Ishikawa (cell line): ENCODE measurements at regions not wholly inside any gene's neighbourhood (a gene's known extent, or its start where the extent isn't known, plus 50 kb on each side); places are given as distances from the start of the nearest gene placed in this dataset.

Experiments
- CEBPB ChIP-seq: IDR thresholded peaks from 2 replicates; pipeline ENCODE4 v1.6.1; 2012
- CREB1 ChIP-seq: IDR thresholded peaks from 2 replicates; pipeline ENCODE4 v1.6.1; 2012; ENCODE audit warnings: low read depth
- EGR1 ChIP-seq: IDR thresholded peaks from 2 replicates; pipeline ENCODE4 v1.6.1; 2012
- EP300 ChIP-seq: IDR thresholded peaks from 2 replicates; pipeline ENCODE4 v1.6.1; 2012; ENCODE audit warnings: borderline replicate concordance
- FOXM1 ChIP-seq: IDR thresholded peaks from 2 replicates; pipeline ENCODE4 v1.6.1; 2012; ENCODE audit warnings: low read depth, borderline replicate concordance
- NFIC ChIP-seq: IDR thresholded peaks from 2 replicates; pipeline ENCODE4 v1.6.1; 2012
- RAD21 ChIP-seq: IDR thresholded peaks from 2 replicates; pipeline ENCODE4 v1.6.1; 2012; ENCODE audit warnings: low read depth
- TAF1 ChIP-seq: IDR thresholded peaks from 2 replicates; pipeline ENCODE4 v1.6.1; 2012; ENCODE audit warnings: low read depth, mild to moderate bottlenecking
- TCF12 ChIP-seq: IDR thresholded peaks from 2 replicates; pipeline ENCODE4 v1.6.1; 2012; ENCODE audit warnings: low read depth
- TEAD4 ChIP-seq: IDR thresholded peaks from 2 replicates; pipeline ENCODE4 v1.6.1; 2012
- YY1 ChIP-seq: IDR thresholded peaks from 2 replicates; pipeline ENCODE4 v1.6.1; 2012; ENCODE audit warnings: low read depth
- ZBTB7A ChIP-seq: IDR thresholded peaks from 2 replicates; pipeline ENCODE4 v1.6.1; 2012; ENCODE audit warnings: low read depth
- TF ChIP-seq, protein P1 (sequence below): IDR thresholded peaks from 2 replicates; pipeline ENCODE4 v1.6.1; 2012; ENCODE audit warnings: low read depth, mild to moderate bottlenecking
- TF ChIP-seq, protein P2 (sequence below): IDR thresholded peaks from 2 replicates; pipeline ENCODE4 v1.6.1; 2012
- TF ChIP-seq, protein P3 (sequence below): IDR thresholded peaks from 2 replicates; pipeline ENCODE4 v1.6.1; 2012

DNA sequence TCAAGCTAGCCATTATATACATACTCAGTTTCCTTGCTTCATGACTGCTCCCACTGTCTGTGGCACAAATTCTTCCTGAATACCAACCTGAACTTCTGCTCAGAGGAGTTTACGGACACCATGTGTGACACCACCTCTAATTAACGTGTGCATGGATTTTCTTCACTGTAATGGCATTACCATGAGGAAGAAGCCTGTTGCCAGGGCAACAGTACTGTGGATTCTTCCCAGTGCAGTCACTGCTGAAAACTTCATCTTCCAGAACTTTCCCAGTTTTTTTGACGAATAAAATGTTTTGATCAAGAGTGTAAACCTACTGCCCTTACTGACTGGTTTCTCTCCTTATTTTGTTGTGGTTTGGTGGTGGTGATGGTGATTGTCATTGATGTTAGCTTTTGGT lies 444.3 kb upstream of the NRSN1 start:
- TF ChIP-seq, protein P1, sequence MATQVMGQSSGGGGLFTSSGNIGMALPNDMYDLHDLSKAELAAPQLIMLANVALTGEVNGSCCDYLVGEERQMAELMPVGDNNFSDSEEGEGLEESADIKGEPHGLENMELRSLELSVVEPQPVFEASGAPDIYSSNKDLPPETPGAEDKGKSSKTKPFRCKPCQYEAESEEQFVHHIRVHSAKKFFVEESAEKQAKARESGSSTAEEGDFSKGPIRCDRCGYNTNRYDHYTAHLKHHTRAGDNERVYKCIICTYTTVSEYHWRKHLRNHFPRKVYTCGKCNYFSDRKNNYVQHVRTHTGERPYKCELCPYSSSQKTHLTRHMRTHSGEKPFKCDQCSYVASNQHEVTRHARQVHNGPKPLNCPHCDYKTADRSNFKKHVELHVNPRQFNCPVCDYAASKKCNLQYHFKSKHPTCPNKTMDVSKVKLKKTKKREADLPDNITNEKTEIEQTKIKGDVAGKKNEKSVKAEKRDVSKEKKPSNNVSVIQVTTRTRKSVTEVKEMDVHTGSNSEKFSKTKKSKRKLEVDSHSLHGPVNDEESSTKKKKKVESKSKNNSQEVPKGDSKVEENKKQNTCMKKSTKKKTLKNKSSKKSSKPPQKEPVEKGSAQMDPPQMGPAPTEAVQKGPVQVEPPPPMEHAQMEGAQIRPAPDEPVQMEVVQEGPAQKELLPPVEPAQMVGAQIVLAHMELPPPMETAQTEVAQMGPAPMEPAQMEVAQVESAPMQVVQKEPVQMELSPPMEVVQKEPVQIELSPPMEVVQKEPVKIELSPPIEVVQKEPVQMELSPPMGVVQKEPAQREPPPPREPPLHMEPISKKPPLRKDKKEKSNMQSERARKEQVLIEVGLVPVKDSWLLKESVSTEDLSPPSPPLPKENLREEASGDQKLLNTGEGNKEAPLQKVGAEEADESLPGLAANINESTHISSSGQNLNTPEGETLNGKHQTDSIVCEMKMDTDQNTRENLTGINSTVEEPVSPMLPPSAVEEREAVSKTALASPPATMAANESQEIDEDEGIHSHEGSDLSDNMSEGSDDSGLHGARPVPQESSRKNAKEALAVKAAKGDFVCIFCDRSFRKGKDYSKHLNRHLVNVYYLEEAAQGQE: no peak
- no peak for TF ChIP-seq TEAD4

DNA sequence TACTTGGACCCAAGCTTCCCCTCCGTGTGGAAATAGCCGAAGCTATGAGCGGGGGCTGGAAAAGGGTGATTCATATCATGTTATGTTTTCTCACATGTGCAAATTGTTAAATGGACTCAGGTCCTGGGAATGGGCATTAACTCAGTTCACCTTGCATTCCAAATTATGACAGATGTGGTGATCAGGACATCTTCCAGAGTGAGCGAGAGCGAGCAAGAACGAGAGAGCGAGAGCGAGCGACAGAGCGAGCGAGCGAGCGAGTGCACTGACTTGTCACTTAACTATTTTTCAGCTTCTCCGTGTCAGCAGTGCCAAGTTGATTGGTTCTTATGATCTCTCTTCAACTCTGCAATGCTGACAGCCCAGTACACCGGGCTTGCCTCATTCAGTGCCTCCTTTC lies 437.4 kb upstream of the NRSN1 start:
- TF ChIP-seq, protein P2, sequence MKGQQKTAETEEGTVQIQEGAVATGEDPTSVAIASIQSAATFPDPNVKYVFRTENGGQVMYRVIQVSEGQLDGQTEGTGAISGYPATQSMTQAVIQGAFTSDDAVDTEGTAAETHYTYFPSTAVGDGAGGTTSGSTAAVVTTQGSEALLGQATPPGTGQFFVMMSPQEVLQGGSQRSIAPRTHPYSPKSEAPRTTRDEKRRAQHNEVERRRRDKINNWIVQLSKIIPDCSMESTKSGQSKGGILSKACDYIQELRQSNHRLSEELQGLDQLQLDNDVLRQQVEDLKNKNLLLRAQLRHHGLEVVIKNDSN: no peak
- TF ChIP-seq EP300 (no peak), TAF1 (no peak), TEAD4 (no peak), TCF12 (no peak), YY1 (no peak), EGR1 (no peak), RAD21 (no peak), FOXM1 (no peak), CEBPB (no peak), ZBTB7A (no peak), CREB1 (no peak), NFIC (no peak)
- TF ChIP-seq, protein P1: no peak

DNA sequence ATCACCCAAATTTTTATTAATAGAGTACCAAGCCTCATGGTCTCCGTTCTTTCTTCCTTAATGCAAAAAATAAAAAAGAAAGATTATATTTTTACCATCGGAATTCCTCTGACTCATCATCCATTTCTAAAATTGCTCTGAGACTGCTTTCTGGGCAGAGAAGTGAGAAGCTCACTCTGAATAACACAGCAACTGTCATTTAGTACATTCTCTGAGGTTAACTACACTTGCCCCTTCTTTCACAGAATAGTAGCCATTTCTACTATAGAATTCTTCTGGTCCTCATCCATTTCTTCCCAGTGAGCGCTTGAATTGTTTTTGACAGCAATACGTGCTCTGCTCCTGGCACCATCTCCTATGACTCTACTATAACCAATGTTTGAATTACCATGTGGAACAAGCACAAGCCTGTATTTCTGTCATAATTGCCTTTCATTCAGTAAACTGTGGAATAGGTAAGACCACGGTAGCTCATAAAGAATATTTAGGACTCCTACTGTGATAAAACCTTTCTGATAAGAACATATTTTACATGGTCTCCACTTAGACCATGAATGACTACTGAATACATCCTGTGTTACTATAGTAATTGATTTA lies 435.5 kb upstream of the NRSN1 start:
- TF ChIP-seq EGR1: no peak
- TF ChIP-seq, protein P3, sequence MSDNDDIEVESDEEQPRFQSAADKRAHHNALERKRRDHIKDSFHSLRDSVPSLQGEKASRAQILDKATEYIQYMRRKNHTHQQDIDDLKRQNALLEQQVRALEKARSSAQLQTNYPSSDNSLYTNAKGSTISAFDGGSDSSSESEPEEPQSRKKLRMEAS: no peak
- no peak for TF ChIP-seq TAF1
- no peak for TF ChIP-seq CREB1
- no peak for TF ChIP-seq FOXM1
- TF ChIP-seq, protein P2: no peak

DNA sequence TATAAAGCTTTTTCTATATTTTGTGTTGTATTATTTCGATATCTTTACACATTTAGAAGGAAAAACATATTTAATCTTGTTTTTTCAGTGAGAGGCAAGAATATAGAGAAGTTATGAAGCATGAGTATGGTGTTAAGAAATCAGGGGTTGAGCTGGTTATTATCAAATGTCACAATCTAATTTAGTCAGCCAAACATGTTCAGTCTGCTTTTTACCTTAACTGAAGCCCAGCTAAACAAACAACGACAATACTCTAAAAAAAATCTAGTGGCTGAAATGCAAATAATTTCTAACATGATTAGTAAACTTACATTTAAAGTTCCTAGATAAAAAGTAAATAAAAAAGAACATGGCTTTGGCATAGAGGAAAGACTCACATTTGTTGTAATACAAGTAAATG lies 433.8 kb upstream of the NRSN1 start:
- no peak for TF ChIP-seq TEAD4
- TF ChIP-seq TCF12: no peak
- TF ChIP-seq YY1: no peak
- TF ChIP-seq TAF1: no peak
- TF ChIP-seq ZBTB7A: no peak
- TF ChIP-seq, protein P3: no peak
- no peak for TF ChIP-seq NFIC
- no peak for TF ChIP-seq EP300
- TF ChIP-seq FOXM1: no peak
- TF ChIP-seq CEBPB: no peak
- TF ChIP-seq CREB1: no peak

DNA sequence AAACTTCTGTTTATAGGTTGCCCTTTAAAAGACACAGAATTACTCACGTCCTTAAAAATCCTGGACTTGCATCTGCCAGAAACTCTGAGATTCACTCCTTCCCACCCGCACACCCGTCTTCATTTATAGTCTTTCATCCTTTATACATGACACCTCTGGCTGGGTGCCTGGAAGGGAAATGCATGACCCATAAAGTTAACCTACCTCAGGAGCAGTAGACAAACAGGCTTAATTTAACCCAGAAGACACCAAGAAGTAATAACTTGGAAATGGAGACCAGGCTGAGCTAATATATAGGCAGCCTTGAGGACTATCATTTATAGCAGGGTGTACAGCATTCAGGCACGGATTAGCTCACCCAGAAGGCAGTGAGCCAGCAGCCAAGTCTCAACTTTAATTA lies 429.0 kb upstream of the NRSN1 start:
- no peak for TF ChIP-seq CEBPB
- TF ChIP-seq, protein P1: no peak
- no peak for TF ChIP-seq TEAD4
- TF ChIP-seq NFIC: no peak
